NCI-H146 treated with DMSO at 0.1 percent for 48 hours (cell line): ENCODE measurements at regions not wholly inside any gene's neighbourhood (a gene's known extent, or its start where the extent isn't known, plus 50 kb on each side); places are given as distances from the start of the nearest gene placed in this dataset.
"Not testable (repeated sequence)": the region's sequence is repeated elsewhere in the genome, so short reads cannot be mapped to it uniquely, and the experiment has no call there.

ENCODE experiments used
- DNase-seq: peaks from one replicate; lab custom pipeline; 2025; ENCODE audit not compliant: unreplicated experiment; lab: John Stamatoyannopoulos, UW

DNA sequence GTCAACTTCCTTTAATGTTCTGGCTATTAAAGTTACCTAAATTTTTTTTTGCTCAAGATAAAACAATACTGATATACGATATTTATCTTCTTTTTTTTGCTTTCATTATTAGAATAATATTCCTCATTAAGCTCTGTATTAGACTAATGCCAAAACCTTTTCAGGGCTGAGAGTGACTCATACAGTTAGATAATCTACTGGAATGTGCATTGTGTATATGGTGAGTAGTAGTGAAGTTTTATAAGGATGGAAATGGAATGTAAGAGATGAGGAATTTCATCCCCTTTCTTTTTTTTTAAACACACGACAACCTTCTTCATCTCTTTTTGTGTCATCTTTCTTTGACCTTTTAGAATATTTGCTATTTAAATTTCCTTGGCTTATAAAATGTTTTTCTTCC is 268.6 kb downstream of the ISL1 start:
- no peak for DNase-seq

DNA sequence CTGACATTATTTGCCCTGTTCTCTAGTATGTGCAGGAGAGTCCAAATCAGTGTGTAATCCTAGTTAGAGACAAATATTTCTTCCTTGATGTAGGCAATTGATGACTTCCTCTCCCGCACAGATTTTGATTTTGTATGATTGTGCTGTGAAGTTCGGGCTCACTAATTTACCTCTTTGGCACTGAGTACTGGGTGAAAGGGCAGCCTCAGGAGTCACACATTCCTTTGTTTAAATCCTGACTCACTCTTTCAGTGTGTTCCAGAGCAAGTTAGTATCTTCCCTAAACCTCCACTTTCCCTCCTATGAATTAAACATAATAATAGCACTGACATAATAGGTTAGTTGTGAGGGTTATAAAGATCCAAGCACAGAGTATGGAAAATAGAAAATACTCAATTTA is 269.7 kb downstream of the ISL1 start:
- no peak for DNase-seq

DNA sequence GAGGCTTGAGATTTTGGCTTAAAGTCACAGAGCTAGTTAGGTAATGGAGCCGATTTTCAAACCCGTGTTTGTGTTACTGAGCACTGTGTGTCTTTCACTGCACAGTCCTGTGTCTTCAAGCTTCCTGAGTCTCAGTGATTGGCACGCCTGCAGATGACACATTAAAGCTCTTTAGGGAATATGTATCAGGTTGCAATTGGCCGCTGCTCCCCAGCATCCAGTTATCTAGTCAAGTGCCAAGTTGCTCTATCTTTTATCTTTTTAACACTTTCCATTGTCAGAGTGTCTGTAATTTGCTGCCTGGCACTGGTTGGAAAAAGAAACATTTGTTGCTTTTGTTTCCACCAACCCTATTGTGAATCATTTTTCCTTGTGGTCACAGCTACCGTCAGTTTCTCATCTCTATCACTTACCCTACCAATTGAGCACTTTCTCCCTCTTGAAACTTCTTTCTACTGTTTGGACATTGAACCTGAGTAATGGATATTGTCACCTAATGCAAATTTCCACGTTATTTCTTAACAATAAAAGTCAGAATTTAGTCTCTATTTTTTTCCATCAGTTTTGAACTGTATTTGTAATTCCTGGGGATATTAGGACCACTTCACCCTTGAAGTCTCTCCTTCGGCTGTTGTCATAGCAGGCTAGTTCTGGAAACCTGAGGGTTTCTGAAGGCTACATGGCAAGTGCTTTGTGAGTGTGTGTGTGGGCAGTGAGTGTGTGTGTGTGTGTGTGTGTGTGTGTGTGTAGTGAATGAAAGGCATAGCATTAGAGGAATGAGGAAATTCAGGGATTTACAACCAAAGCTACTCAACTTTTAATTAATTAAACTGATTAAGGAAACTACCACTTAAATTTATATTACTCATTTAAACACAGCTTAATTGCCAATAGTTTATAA is 274.3 kb downstream of the ISL1 start:
- no peak for DNase-seq

DNA sequence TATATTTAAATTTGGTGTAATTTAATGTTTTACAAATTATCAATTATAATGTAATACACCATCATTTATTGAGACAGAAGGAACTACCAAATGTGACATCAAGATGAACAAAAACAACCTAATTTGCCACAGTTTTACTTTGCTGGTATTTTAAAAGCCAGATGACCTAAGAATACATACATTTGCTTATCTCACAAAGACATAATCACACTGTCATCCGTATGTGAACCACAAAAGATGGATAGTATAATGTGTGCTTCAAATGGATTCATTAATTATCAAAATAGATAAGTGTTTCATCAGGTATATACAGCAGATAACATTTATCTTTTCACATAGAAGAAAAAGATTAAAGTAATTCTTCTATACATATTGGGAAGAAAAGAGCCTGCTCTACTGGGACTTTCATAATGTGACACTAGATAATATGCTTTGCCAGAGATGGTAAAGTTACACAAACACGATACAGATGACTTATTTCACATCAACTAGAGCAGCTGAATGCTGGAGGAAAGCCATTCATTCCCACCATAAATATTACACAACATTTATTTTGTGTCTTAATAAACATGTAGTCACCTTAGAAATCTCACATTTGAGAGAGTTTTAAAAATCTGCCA is 278.5 kb downstream of the ISL1 start:
- no peak for DNase-seq

DNA sequence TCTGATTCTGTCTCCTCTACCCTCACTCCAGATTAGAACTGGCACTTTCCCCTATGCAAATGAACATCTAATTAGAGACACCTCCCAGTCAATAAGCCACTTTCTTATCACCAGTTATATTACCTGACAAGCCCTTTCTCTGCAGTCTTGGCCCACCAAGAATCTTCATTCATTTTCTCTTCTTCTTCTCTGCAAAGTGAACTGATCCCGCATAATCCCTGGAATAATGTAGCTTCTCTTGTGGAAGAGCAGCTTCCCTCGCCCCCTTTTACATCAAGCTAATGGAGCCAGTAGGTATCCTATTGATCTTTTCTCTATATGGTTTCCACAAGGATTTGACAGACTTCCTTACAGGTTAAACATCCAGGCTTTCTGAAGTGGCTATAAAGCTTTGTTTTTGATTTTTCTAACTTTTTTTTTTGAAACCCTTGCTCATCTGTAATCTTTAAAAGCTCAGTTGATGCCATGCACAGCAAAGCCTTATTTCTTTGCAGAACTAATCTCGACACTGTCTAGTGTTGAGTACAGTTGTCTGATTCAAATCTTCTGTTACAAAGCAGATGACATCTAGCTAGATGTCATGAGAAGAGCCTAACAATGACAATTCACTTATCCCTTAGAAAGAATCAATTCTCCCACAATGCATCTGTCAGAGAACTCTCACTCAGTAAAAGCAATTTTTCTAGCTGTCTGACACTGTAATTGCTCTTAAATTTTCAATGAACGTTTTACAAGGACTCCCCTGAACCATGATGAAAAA is 281.4 kb downstream of the ISL1 start:
- DNase-seq = no peak

DNA sequence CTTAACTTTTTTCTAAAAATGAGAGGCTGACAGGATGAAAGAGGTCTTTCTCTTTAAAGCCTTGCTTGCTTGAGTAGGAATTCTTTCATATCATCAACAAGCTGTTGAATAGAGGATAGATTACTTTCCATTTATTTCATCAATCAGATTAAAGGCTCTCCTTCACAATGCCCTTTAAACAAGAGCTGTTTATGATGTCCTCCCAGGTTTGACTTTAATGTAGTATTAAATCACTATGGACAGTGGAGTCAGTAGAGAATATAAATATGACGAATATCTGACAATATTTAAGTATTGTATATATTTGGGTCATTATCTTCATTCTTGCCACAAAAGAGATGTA is 282.0 kb downstream of the ISL1 start:
- DNase-seq = no peak

DNA sequence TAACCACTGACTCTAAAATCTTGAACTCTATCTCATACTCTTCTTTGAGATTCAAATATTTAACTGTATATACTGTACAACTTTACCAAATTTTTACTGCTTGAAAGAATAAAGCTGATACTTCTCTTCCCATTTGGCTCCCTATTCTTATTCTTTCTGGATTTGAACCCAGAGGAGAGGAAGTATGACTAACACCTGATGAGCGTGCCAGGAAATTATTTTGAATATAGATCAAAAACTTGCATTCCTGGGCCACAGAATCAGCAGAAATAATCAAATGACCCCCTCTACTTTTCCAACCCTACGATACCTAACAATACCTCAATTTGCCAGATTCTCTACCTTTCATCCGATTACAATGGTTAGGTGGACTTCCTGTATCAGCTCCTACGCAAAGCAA is 285.8 kb downstream of the ISL1 start:
- no peak for DNase-seq

DNA sequence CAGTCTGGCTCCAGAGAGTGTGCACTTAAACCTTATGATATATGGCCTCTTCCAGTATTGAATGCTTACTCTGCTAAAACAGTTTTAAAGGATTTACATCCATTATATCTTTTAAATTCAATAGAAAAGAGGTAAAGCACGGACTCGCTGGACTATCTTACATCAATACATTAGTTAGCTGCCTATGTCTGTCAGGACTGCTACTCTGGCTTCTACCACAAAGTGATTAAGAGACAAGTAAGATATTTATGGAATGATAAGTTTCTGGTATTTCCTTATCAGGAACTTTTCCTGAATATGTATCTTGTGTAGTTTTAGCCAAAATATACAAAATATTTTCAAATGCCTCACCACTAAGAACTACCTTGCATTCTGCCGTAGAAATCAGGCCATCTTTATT is 295.1 kb downstream of the ISL1 start:
- DNase-seq = no peak

DNA sequence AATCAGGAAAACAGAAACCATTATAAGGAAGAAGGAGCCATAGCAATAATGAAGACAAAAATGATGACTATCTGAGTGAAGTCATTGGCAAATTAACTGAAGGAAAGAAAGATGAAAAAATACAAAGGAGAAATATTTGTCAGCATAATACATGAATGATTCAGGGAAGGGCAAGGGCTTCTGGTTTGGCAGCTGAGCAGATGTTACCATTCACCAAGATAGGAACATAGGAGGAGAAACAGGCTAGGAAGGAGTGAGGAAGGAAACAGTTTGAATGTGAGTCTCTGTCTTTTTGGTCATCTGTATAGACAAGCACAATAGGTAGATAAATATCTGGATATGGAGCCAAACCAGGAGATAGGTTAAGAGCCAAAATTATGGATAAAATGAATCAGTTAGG is 296.0 kb downstream of the ISL1 start:
- DNase-seq = no peak

DNA sequence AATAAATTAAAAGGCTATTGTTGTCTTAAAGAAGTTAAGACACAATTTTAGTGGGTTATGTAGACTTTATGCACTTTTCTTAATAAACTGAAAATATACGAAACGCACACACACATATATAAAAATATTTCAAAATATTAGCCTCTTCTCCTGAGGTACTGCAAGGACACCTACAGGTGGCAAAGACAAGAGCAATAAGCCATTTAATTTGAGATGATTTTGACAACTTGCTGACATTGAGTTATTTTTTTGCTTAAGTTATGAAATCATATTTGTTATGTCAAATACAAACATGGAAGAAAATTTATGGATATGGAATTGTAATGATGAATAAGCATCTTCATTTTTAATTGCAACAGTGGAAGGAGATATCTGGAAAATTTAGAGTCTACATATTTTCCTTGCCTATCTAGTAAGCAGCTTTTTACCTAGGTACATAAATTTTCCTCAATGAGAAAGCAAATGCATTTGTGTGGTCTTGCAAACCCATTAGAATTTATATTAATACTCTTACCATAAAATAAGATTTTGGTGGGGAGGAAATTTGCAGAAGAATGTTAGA is 301.6 kb downstream of the ISL1 start:
- no peak for DNase-seq

DNA sequence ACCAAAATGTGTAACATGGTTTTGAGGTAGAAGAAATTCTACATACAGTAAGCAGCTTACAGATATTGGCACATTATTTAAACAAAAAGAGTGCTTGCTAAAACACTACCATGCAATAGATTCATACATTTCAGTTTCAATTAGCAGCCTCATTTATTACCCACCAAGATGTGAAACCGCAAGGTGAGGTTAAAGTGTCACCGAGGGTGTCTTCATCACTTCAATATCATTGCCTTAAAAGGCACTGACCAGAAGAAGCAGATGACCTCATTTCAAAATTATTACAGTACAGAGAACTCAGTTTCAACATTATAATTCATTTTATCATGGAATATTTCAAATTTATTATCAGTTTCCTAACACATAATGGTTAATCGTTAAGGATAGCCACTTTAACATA is 302.2 kb downstream of the ISL1 start:
- DNase-seq = no peak

DNA sequence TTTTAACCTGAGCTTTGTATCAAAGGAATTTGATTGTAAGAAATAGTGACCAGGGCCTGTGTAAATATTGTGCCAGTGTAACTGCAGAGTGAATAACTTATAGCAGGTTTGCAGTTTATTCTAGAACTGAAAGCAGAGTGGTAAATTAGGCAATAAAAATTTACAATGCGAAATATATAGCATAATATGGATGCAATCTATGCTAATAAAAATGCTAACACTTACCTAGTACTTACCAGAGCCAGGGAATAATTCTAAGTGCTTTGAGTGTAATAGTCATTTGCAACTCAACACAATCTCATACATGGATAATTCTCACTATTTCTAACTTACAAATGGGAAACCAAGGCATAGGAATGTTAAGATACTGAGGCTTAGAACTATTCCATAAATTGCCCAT is 303.4 kb downstream of the ISL1 start:
- no peak for DNase-seq

DNA sequence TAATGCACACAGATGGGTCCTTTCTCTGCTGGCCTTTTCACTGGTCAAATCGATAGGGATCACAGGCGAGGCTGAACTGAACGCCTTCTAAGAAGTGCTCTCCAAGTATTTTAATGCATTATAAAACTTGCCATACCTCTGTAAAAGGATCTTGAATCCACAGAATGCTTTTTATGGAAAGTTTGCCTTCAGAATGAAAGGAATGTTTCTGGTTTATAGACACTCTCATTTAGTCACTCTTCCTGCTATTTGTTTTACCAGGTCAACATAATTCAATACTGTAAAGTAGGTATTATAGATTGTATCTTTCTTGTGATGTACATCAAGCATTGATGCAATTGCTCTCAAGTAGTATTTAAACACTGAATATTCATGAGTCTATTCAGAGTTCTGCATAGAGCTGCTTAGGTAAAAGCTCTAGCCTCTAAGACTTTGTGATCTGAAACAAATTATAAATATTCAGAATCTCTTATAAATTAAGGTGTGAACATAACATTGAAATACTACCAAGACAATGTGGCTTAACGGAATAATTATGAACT is 308.4 kb downstream of the ISL1 start:
- DNase-seq = no peak

DNA sequence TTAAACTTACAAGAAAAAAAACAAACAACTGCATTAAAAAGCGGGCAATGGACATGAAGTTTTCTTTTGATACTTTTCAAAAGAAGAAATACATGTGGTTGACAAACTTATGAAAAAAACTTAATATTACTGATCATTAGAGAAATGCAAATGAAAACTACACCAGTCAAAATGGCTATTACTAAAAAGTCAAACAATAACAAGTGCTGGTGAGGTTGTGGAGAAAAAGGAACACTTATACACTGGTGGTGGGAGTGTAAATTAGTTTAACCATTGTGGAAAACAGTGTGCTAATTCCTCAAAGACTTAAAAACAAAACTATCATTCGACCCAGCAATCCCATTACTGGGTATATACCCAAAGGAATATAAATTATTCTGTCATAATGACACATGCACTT is 311.6 kb downstream of the ISL1 start:
- DNase-seq = no peak

DNA sequence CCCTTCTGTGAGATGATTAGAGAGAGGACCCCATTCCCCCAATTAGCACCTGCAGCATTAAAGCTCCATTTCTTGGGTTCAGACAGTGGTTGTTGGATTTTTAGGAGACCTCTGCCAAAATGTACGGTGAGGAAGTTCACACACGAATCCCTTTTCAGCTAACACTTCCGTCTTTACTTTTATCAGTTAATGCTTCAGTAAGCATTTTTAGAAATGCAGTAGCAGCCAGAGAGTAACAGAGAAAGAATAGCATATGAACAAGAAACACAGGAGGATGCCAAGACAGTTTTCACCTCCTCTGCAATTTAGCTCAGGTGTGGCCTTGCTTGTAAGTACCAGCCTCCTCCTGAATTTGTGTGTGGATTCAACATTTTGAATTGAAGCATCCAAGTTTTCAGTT is 312.9 kb downstream of the ISL1 start:
- no peak for DNase-seq

DNA sequence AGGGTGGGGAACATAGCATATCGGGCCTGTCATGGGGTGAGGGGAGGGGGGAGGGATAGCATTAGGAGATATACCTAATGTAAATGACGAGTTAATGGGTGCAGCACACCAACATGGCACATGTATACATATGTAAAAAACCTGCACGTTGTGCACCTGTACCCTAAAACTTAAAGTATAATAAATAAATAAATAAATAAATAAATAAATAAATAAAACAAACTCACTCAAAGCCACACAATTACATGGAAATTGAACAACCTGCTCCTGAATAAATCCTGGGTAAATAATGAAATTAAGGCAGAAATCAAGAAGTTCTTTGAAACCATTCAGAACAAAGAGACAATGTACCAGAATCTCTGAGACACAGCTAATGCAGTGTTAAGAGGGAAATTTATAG is 318.8 kb downstream of the ISL1 start:
- DNase-seq = not testable (repeated sequence)

DNA sequence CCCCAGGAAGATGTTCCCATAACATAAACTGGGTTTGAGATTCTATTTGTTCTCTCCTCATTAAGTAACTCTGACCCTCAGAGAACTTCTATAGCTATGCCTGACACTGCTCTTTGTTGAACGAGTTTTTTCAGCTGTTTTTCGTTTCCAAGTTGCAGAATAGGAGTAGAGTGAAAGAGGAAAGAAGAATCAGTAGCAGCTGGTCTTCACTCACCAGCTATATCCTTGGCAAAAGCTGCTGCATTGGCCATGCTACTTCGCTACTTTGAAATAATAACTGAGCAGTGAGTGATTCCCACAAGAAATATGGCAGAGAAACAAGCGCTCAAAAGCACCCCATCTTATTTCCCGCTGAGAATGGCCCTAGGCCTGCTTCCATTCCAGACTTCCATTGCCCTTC is 329.0 kb downstream of the ISL1 start:
- DNase-seq = no peak

DNA sequence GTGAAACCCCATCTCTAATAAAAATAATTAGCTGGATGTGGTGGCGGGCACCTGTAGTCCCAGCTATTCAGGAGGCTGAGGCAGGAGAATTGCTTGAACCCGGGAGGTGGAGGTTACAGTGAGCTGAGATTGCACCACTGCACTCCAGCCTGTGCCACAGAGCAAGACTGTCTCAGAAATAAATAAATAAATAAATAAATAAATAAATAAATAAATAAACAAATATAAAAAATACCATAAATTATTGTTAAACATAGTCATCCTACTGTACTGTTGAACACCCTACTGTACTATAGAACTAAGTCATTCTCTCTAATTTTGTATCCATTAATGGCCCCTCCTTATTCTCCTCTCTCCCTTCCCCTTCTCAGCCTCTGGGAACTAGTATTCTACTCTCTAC is 332.2 kb downstream of the ISL1 start:
- DNase-seq = not testable (repeated sequence)

DNA sequence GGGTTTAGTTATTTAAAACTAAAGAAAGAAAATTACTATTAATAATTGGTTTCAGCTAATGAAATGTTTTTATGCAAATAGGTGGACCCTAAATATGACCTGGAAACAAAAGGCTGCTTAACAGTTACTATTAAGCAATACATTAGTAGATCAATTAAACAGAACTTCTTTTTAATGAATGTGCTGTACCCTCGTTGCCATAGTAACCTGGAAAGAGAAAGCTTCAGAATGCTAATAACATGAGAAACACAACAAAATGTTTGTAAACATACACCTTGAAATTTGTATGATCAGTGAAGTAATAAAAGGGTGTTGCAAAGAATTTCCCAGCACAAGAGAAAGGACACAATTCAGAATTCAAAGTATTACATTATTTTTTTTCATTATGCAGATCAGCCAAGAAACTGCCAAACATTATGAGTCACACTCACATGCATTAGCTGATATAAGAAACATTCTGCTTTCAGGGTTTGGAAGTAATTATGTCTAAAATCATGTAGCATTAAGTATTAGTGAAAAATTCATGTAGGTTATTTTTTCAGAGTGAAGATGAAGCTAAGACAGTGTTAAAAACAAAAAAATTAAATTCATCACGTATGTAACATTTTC is 348.3 kb downstream of the ISL1 start:
- DNase-seq = no peak

DNA sequence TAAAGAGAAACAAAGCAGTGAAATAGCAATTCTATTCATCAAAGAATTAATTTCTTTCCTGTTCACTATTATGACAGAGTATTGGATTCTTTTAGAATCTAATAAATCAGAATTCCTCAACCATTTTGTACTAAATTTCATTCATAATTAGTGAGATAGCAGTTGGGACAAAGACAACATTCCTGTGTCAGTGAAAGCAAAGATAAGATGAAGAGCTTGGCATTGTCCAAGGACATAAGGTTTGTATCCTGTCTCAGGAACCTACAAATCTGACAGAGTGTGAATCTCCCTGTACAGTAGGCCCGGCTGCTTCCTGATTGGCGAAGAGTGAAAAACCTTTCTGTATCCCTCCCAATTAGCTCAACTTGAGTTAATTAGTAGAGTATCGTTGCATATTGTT is 349.1 kb downstream of the ISL1 start:
- DNase-seq = no peak

DNA sequence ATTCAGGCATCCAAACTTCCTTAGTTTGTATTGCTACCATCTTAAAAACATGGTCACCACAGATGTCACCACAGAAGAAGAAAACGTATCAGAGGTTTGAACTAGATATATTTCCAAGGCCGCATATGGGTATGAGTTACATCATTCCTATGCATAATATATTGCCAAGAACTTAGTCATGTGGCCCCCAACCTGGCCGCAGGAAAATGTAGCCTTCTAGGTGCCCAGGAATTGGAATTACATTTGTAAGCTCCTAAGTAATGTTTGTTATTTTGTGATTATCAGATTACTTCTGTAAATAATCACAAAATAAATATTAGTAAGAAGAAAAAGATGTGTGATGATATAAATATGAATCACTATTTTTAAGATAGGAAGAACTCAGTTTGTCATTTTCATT is 351.4 kb downstream of the ISL1 start:
- DNase-seq = no peak
